Tibial nerve (tissue), 3 donors: ENCODE measurements at regions not wholly inside any gene's neighbourhood (a gene's known extent, or its start where the extent isn't known, plus 50 kb on each side); places are given as distances from the start of the nearest gene placed in this dataset.

Experiments used
- POLR2A ChIP-seq, 2 donors: fragments of 450-650 bp; IDR thresholded peaks; one replicate each; pipeline ENCODE4 v1.6.1; 2017; ENCODE audit warnings: antibody characterized with exemption in 2 of 2, mild to moderate bottlenecking in 2 of 2, moderate library complexity in 2 of 2
- TF ChIP-seq, protein P1 (sequence below), 5 experiments: fragments of 200-600 bp in 3 of 5; fragments of 450-650 bp in 2 of 5; sonication (generic) in 3 of 5; IDR thresholded peaks; one replicate each; pipeline ENCODE4 v1.5.1; 2016 to 2019; ENCODE audit warnings: antibody characterized with exemption in 5 of 5, mild to moderate bottlenecking in 3 of 5, moderate library complexity in 2 of 5

DNA sequence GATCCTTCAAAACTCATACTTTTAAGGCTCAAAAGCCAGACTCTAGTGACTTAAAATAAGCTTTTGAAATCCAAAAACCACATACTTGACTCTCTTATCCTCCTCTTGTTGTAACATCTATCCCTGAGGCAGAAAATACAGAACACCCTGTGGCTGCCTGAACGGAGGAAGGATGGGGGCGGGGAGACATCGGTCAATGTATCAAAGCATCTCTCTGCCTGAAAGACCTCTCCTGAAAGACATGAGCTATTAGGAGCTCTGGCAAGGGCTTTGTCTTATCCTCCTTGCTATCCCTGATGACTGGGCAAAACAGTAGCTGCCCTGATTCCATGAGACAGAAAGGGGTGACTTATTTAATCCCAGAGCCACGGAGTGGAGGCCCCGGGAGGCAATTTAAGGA lies 122.4 kb downstream of the MN1 start:
- TF ChIP-seq, protein P1, sequence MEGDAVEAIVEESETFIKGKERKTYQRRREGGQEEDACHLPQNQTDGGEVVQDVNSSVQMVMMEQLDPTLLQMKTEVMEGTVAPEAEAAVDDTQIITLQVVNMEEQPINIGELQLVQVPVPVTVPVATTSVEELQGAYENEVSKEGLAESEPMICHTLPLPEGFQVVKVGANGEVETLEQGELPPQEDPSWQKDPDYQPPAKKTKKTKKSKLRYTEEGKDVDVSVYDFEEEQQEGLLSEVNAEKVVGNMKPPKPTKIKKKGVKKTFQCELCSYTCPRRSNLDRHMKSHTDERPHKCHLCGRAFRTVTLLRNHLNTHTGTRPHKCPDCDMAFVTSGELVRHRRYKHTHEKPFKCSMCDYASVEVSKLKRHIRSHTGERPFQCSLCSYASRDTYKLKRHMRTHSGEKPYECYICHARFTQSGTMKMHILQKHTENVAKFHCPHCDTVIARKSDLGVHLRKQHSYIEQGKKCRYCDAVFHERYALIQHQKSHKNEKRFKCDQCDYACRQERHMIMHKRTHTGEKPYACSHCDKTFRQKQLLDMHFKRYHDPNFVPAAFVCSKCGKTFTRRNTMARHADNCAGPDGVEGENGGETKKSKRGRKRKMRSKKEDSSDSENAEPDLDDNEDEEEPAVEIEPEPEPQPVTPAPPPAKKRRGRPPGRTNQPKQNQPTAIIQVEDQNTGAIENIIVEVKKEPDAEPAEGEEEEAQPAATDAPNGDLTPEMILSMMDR (IDR thresholded peaks at IDR 0.05): no peak
- no peak for TF ChIP-seq POLR2A (IDR thresholded peaks at IDR 0.05)
